AG08396 (cell line): ENCODE measurements at regions not wholly inside any gene's neighbourhood (a gene's known extent, or its start where the extent isn't known, plus 50 kb on each side); places are given as distances from the start of the nearest gene placed in this dataset.
"Not testable (repeated sequence)": the region's sequence is repeated elsewhere in the genome, so short reads cannot be mapped to it uniquely, and the experiment has no call there.

Experiments
- DNase-seq: peaks from one replicate; pipeline ENCODE4 v3.0.0; 2012; ENCODE audit warnings: low spot score, mixed read lengths

- no peak for DNase-seq
Measured at GRCh38 chr12:23259558-23259957, 634.6 kb downstream of the ETNK1 start.

DNA sequence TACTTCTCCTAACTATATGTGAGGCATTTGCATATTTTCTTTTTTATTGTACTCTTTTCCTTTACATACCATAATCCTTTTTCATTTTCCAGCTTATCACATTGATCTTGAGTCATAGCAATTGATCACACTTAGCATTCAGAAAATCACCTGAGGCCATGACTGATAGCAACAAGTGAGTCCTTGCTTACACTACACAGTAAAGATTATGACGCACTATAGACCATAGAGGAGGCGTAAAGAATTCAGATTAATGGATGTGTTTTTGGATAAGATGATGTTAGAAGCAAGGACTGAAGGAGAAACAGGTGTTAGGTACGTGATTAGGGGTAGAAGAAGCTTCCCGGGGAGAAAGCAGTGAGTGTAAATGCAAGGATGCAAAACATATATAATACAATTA lies 637.7 kb downstream of the ETNK1 start:
- DNase-seq, result no peak

DNA sequence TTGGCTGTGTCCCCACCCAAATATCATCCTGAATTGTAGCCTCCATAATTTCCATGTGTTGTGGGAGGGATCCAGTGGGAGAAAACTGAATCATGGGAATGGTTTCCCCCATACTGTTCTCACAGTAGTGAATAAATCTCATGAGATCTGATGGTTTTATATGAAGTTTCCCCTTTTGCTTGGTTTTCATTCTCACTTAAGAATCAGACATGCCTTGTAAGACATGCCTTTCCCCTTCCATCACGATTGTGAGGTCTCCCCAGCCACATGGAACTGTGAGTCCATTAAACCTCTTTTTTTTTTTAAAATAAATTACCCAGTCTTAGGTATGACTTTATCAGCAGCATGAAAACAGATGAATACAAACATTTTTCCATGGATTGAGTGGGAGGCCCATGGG lies 652.9 kb downstream of the ETNK1 start:
- DNase-seq, result no peak

DNA sequence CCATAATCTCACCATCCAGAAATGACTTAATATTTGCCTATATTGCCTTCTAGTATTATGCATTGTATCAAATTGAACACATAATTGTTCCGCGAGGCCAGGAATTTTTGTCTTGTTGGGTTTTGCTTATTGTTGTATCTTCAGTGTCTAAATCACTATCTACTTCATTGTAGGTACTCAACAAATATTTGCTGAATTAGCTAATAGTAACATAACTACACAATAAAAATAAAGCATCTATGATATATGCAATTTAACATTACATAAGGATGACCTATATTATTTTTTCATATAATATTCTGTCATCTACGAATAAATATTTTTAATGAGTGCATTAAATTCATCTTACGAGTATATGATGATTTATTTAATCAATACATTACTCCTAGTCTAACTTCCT lies 656.3 kb downstream of the ETNK1 start:
- DNase-seq, result no peak

DNA sequence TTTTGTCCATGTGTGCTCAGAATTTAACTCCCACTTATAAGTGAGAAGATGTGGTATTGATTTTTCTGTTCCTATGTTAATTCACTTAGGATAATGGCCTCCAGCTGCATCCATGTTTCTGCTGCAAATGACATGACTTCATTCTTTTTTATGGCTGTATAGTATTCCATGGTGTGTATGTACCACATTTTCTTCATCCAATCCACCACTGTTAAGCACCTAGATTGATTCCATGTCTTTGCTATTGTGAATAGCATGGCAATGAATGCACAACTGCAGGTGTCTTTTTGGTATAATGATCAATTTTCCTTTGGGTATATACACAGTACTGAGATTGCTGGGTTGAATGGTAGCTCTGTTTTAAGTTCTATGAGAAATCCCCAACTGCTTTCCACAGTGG lies 657.7 kb downstream of the ETNK1 start:
- DNase-seq, result no peak

DNA sequence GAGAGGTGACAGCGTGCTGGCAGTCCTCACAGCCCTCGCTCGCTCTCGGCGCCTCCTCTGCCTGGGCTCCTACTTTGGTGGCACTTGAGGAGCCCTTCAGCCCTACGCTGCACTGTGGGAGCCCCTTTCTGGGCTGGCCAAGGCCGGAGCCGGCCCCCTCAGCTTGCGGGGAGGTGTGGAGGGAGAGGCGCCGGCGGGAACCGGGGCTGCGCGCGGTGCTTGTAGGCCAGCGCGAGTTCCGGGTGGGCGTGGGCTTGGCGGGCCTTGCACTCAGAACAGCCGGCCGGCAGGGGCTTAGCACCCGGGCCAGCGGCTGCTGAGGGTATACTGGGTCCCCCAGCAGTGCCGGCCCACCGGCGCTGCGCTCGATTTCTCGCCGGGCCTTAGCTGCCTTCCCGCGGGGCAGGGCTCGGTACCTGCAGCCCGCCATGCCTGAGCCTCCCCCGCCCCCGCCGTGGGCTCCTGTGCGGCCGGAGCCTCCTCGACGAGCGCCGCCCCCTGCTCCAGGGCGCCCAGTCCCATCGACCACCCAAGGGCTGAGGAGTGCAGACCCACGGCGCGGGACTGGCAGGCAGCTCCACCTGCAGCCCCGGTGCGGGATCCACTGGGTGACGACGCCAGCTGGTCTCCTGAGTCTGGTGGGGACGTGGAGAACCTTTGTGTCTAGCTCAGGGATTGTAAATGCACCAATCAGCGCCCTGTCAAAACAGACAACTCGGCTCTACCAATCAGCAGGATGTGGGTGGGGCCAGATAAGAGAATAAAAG lies 661.0 kb downstream of the ETNK1 start:
- DNase-seq, result not testable (repeated sequence)

DNA sequence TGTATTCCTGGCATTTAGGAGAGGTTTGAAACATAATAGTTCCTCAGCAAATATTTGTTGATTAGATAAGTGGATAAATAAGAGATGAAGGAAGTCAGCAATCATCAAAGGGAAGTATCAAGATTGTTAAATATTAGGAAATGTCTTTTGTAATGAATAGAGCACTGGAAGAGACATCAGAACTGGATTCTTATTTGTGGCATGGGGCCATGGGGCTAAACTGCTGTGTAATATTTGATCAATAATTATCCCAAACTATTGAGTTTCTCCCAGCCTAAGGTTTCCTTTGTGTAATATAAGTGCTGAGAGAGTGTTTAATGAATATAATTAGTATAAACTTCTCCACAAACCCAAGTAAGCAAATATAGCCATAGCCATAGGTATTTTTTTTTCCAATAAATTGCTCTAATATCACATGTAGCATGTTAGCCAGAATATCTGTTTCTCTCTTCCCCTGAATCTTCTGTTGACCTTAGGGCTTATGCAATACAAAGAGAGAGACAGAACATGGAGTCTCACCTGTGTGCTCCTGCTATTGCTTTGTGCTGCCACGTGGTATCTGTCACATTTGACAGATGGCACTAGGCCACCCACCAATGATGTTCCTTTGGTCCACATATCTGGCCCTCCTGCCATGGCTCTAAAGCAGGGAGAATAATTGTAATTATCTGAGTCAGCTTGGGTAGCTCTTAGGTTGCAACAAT lies 658.7 kb downstream of the SOX5 start:
- DNase-seq, result no peak

GRCh38 chr12:23303220-23303619 lies 646.2 kb downstream of the SOX5 start:
- DNase-seq, result no peak

DNA sequence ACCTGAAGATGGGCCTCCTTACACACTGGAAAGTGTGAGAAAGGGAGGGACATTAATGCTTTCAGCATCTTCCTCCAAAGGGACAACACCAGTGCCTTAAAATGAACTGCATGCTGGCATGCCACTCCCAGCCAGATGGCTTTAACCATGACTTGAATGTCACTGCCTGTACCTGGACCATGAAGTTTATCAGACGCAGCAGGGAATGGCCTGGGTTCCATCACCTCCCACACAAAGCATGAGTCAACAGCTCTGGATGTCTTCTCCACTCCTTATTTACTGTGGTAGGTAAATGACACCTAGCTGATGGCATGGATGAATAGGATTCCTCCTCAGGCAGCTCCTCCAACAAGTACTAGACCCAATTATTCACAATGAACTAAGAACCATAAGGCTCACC lies 645.6 kb downstream of the SOX5 start:
- no peak for DNase-seq

- DNase-seq, result no peak
Measured at GRCh38 chr12:23333938-23334337, 615.5 kb downstream of the SOX5 start.

GRCh38 chr12:23335593-23335992 lies 613.9 kb downstream of the SOX5 start:
- DNase-seq, result no peak

DNA sequence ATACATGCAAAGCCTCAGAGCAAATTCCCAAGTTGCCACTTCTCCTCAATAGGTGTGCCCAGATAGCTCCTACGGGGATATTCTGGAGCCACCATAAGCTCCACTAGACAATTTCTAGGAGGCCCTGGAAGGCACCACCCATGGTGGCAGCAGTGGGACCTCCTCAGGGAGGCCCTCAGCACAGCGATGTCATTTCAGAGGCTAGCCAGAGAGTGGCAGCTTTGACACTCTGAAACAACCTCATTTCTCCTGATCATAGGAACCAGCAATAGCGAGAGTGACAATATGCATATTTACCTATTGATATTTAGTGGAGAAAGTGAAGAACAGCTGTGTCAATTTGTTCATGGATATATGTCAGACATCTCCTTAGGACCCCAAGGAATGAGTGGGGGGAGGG lies 612.3 kb downstream of the SOX5 start:
- no peak for DNase-seq

GRCh38 chr12:23340351-23340750 lies 609.1 kb downstream of the SOX5 start:
- no peak for DNase-seq

DNA sequence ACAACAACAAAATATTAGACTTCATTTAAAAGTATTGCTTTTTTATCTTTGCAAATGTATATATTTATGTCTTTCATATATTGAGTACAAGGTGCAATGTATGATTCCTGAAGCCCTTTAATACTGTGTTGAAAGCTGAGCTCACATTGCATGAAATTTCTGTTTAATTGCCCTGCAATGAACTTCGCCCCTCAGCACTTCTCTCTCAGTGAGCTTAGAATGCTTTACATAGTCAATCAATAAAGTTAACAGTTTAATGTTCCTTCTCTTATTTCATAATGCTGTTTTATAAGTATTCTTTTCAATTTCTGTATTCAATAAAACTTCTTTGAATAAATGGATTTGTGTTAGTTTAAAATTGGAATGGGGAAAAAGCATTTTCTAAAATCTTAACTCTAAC lies 607.1 kb downstream of the SOX5 start:
- DNase-seq, result no peak

DNA sequence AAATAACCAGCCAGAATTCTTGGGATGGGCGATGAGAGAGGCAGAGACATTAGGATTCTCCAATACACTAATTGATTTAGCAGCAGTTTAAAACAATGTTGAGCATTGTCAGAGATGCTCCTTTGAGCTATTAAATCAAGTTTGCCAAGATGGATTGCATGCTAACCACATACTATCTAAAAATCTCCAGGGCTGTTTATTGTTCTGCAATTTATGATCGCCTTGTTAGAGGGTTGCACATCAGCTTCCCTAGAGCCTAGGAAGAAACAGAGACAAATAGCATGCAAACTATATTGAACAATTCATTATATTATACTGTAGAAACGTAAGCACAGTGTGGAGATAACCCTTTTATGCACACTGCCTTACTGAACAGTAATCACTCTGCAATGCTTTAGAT lies 599.9 kb downstream of the SOX5 start:
- DNase-seq, result no peak

GRCh38 chr12:23350808-23351207 lies 598.7 kb downstream of the SOX5 start:
- no peak for DNase-seq

DNA sequence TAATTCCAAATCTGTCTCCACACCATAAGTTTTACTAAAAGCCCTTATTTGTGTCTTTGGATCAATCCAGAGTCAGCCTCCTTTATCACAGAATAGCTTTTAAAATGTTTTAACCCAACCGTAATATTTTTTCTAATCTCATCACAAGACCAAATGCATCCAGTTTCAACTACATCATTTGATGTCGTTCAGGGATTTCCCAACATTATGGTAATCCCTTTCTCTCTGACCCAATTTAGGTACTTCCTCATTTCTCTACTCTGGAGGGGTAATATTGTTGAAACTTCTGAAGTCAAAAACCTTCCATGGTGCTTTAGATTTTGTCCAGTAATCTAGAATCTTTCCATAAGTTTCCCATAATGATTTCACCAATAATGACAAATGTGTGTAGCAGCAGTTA lies 596.8 kb downstream of the SOX5 start:
- no peak for DNase-seq

DNA sequence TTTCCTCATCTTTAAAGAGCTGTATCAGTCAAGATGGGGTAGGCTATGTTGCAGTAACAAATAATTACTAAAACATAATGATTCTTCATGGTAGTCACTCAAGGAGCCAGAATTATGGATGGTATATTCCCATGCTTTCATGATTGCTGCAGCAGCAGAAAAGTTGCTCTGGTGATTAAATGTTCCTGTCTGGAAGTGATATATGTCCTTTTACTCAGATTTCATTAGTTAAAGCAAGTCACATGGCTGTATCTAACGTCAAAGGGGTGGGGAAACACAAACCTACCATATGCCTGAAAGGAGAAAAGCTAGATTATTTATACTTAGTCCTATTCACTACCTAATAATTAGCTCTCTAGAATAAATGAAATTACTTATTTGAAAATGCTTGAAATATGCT lies 594.7 kb downstream of the SOX5 start:
- no peak for DNase-seq

DNA sequence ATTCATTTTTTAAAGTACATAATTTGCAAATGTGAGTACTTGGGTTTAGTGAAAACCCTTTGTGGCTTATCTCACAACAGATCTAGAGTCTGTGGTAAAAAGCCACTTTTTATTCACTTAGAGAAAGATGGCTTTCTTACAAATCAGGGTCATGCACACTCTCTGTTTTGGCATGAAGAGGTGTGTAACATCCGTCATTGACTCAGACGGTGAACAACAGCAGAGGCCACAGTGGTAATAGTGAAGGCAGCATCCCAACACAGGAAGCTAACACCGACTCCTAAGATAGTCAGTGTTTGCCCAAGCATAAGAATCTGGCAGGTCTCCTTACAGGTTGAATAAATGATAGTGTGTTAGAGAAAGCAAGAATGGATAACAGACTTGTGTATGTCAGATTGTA lies 593.0 kb downstream of the SOX5 start:
- no peak for DNase-seq

GRCh38 chr12:23356927-23357708 lies 592.4 kb downstream of the SOX5 start:
- DNase-seq, result no peak

DNA sequence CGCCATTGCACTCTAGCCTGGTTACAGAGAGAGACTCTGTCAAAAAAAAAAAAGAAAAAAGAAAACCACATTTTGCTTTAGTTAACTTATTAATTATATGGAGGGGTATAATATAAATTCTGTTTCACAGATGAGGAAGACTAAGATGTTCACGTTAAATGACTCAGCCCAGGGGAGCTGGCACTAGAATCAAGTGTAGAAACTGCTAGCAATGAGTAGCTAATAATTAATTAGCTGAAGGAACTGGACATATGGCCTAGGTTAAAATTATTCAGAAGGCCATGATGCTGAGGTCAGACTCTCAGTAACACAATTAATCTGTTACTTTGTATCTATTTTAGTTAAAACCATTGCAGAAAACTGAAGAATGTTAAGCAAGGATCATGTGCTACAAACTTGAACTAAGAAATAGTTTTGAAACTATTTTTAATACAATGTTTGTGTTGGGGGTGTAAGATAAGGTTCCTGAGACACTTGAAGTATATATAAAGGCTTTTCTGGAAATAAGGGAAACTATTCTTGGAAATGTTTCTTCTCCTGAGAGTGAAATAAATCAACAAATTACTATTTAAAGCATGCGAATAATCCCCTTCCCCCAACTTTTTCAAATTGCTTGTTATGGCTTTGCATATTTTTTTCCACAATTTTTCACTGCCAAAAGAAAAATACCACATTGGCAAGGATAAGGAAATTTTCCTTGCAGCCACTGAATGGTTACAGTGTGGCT lies 589.3 kb downstream of the SOX5 start:
- DNase-seq, result no peak

DNA sequence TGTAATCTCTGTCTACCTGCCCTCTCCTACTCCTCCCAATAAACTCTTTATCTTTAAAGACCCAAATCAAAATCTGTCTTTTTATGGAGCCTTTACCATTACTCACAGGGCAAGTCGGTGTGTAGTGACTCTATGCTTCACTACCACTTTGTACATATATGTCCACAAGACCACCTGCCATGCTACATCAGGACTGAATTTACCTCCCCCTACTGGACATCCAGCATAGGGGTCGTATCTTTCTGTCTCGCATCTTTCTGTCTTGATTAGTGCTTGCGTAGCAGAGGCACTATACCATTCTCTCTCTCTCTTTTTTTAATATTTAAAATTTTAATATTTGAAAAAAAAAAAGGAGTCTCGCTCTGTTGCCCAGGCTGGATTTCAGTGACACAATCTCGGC lies 587.5 kb downstream of the SOX5 start:
- DNase-seq, result no peak
